Neuronal stem cell (in vitro differentiated cells): ENCODE measurements at regions not wholly inside any gene's neighbourhood (a gene's known extent, or its start where the extent isn't known, plus 50 kb on each side); places are given as distances from the start of the nearest gene placed in this dataset.
A peak's percentile ranks its signal among the peaks of the same experiment; 100 is the strongest.

ENCODE experiments used
- DNase-seq: peaks from one replicate; pipeline ENCODE4 v3.0.0-alpha.2; 2013; ENCODE audit warnings: low spot score
- H2AFZ ChIP-seq: one replicate; pipeline ENCODE4 v1.6.1; 2013; ENCODE audit warnings: mild to moderate bottlenecking, low read length, inconsistent platforms
- H2AK5ac ChIP-seq: 2 replicates; pipeline ENCODE4 v1.6.1; 2013; ENCODE audit warnings: low read depth, mild to moderate bottlenecking, inconsistent platforms, low read length, moderate library complexity, mixed read lengths
- H2BK120ac ChIP-seq: 2 replicates; pipeline ENCODE4 v1.6.1; 2013; ENCODE audit warnings: low read depth, mild to moderate bottlenecking, inconsistent platforms, low read length, moderate library complexity, mixed read lengths
- H2BK12ac ChIP-seq: one replicate; pipeline ENCODE4 v1.6.1; 2013; ENCODE audit warnings: low read length, inconsistent platforms
- H2BK15ac ChIP-seq: 2 replicates; pipeline ENCODE4 v1.6.1; 2013; ENCODE audit warnings: mild to moderate bottlenecking, low read length, inconsistent platforms, mixed read lengths
- H2BK5ac ChIP-seq: one replicate; pipeline ENCODE4 v1.6.1; 2013; ENCODE audit warnings: inconsistent platforms, mild to moderate bottlenecking, low read length, moderate library complexity
- H3K14ac ChIP-seq: one replicate; pipeline ENCODE4 v1.6.1; 2013; ENCODE audit warnings: low read length, inconsistent platforms
- H3K18ac ChIP-seq: 2 replicates; pipeline ENCODE4 v1.6.1; 2013; ENCODE audit warnings: low read length, inconsistent platforms
- H3K23ac ChIP-seq: 2 replicates; pipeline ENCODE4 v1.6.1; 2013; ENCODE audit warnings: low read depth, mild to moderate bottlenecking, mixed read lengths, low read length, inconsistent platforms; ENCODE audit not compliant: poor library complexity
- H3K27ac ChIP-seq: replicated peaks from 3 replicates; pipeline ENCODE4 v1.5.1; 2013; ENCODE audit warnings: low read length, inconsistent platforms
- H3K27me3 ChIP-seq, 3 experiments: 2 replicates each; pipeline ENCODE4 v1.6.1; 2013; ENCODE audit warnings: low read length in 3 of 3, mild to moderate bottlenecking in 2 of 3, inconsistent platforms in 1 of 3, low read depth in 1 of 3, mixed read lengths in 1 of 3, moderate library complexity in 1 of 3; ENCODE audit not compliant: control insufficient read depth in 3 of 3, insufficient read depth in 3 of 3
- H3K36me3 ChIP-seq, 2 donors: replicated peaks in 1 of 2; 2 replicates each; pipeline ENCODE4 v1.6.1; 2013; ENCODE audit warnings: low read length in 2 of 2; ENCODE audit not compliant: control insufficient read depth in 2 of 2, insufficient read depth in 2 of 2
- H3K4ac ChIP-seq: 2 replicates; pipeline ENCODE4 v1.6.1; 2013; ENCODE audit warnings: inconsistent platforms, mild to moderate bottlenecking, low read length, moderate library complexity
- H3K4me1 ChIP-seq, 2 donors: 1 replicate in 1 of 2; 2 replicates in 1 of 2; pipeline ENCODE4 v1.6.1; 2013; ENCODE audit warnings: low read length in 2 of 2, low read depth in 1 of 2; ENCODE audit not compliant: control insufficient read depth in 2 of 2, insufficient read depth in 1 of 2
- H3K4me2 ChIP-seq: one replicate; pipeline ENCODE4 v1.6.1; 2013; ENCODE audit warnings: mild to moderate bottlenecking, low read length, inconsistent platforms; ENCODE audit not compliant: insufficient read depth, poor library complexity, severe bottlenecking
- H3K4me3 ChIP-seq, 2 donors: 2 replicates each; pipeline ENCODE4 v1.5.1; 2013; ENCODE audit warnings: low read length in 2 of 2, mild to moderate bottlenecking in 2 of 2, inconsistent platforms in 1 of 2, moderate library complexity in 1 of 2
- H3K79me1 ChIP-seq: one replicate; pipeline ENCODE4 v1.6.1; 2013; ENCODE audit warnings: low read depth, mild to moderate bottlenecking, inconsistent platforms, low read length, moderate library complexity
- H3K9ac ChIP-seq: one replicate; pipeline ENCODE4 v1.6.1; 2013; ENCODE audit warnings: mild to moderate bottlenecking, low read depth, low read length, inconsistent platforms; ENCODE audit not compliant: poor library complexity
- H3K9me3 ChIP-seq, 2 donors: replicated peaks in 1 of 2; 2 replicates each; pipeline versions ENCODE3 to v1.6.1; 2013; ENCODE audit warnings: low read length in 2 of 2, mild to moderate bottlenecking in 2 of 2, inconsistent platforms in 1 of 2, low read depth in 1 of 2, mixed read lengths in 1 of 2, moderate library complexity in 1 of 2; ENCODE audit not compliant: control insufficient read depth in 2 of 2, insufficient read depth in 1 of 2
- H4K8ac ChIP-seq: one replicate; pipeline ENCODE4 v1.6.1; 2013; ENCODE audit warnings: low read depth, mild to moderate bottlenecking, inconsistent platforms, low read length, moderate library complexity
- H4K91ac ChIP-seq: one replicate; pipeline ENCODE4 v1.6.1; 2013; ENCODE audit warnings: low read length, low read depth, mild to moderate bottlenecking, inconsistent platforms; ENCODE audit not compliant: poor library complexity
- WGBS, 2 donors: extraction: QIAGEN DNeasy Blood & Tissue Kit; methylation state at CpG; one replicate each; pipeline ENCODE4 v1.1.7; 2013; ENCODE audit warnings: missing lambda C conversion rate in 2 of 2, mixed read lengths in 1 of 2; ENCODE audit not compliant: insufficient read length in 2 of 2, insufficient replicate concordance in 1 of 2; ENCODE audit errors: extremely low coverage in 2 of 2; 5-methylcytosine and 5-hydroxymethylcytosine counted together

DNA sequence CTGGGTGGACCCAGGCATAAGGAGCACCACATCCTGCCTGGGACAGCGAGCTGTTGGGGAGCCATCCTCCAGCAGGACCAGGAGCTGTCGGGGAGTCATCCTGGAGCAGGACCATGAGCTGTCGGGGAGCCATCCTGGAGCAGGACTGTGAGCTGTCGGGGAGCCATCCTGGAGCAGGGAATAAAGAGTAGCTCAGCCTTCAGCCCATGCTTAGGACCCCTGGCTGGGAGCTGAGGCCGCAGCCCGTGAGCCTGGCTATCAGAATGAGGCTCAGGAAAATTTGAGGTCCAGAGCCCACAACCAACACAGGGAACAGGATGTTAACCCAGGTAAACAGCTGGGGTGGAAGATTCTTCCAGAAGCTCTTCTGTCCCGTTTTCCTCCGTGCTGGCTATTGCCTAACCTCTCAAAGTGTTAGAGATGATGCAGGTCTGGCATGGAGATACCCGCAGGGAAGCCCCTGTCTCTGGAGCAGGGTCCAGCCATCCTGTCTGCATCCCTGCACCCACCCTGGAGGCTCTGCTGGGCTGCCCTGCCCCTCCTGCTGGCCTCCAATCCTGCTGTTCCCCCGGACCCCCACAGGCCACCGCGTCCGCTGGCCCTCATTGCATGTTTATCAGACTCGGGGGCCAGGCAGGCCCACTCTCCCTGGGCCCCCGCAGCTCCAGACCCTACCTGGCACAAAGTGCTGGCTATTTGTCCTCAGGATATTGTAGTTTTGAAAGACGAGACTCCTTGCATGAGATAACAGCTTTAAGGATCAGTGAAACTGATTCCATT is 243.5 kb upstream of the MYT1L start:
- DNase-seq: no peak
- WGBS, 2 donors: no CpG with 5 or more reads among the region's 16 CpGs
- no peak overlapping the region for H4K8ac ChIP-seq
- H3K18ac ChIP-seq: peak overlapping the region; percentile 25
- H3K4me1 ChIP-seq: no peaks in the 10 kb centered on the region
- H4K91ac ChIP-seq: no peak overlapping the region
- no peak overlapping the region for H3K9ac ChIP-seq
- no peak overlapping the region for H2BK12ac ChIP-seq
- peaks cover 0 to 2% (median 0%) of the 10 kb centered on the region in 3 experiments for H3K27me3 ChIP-seq
- H3K4me3 ChIP-seq: peak overlapping the region in 1 of 2 donors; percentile 74
- H3K36me3 ChIP-seq: peaks cover 0 to 4% of the 10 kb centered on the region in 2 donors
- H2AK5ac ChIP-seq: peak overlapping the region; percentile 90
- H3K9me3 ChIP-seq: peaks cover 0 to 14% of the 10 kb centered on the region in 2 donors
- no peak overlapping the region for H3K23ac ChIP-seq
- no peak overlapping the region for H2AFZ ChIP-seq
- no peak overlapping the region for H3K4ac ChIP-seq
- no peak overlapping the region for H2BK120ac ChIP-seq
- peak overlapping the region; percentile 40 for H3K14ac ChIP-seq
- no peak overlapping the region for H3K4me2 ChIP-seq
- H2BK15ac ChIP-seq: peak overlapping the region; percentile 75
- H2BK5ac ChIP-seq: no peak overlapping the region
- no peak overlapping the region for H3K27ac ChIP-seq
- H3K79me1 ChIP-seq: peaks cover 6% of the 10 kb centered on the region

DNA sequence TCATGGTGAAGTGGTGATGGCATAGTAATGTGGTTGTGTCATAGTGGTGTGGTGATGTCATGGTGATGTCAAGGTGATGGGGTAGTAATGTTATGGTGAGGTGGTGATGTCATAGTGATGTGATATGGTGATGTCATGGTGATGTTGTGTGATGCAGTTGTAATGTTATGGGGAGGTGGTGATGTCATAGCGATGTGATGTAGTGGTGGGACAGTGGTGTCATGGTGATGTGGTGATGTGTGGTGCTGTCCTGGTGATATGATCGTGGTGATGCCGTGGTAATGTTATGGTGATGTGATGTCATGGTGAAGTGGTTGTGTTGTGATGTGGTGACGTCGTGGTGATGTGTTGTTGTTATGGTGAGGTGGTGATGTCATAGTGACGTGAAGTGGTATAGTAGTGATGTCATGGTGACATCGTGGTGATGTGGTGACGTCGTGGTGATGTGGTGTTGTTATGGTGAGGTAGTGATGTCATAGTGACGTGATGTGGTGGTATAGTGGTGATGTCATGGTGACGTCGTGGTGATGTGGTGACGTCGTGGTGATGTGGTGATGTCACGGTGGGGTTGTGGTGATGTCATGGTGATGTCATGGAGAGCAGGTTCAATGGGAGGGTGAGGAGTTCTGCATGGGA is 242.7 kb upstream of the MYT1L start:
- Histone ChIP-seq H3K79me1 (peaks cover 6% of the 10 kb centered on the region), H3K23ac (no peak overlapping the region), H3K4me3 (peak overlapping the region in 1 of 2 donors; percentile 74), H3K27me3 (peaks cover 0 to 2% (median 0%) of the 10 kb centered on the region in 3 experiments), H2AK5ac (peak overlapping the region; percentile 90), H2BK15ac (no peak overlapping the region), H3K4me1 (no peaks in the 10 kb centered on the region), H3K27ac (no peak overlapping the region), H4K8ac (no peak overlapping the region), H2BK120ac (no peak overlapping the region), H2BK5ac (no peak overlapping the region), H3K14ac (peak overlapping the region; percentile 40), H3K4ac (no peak overlapping the region), H3K36me3 (peaks cover 0 to 4% of the 10 kb centered on the region in 2 donors), H2BK12ac (no peak overlapping the region), H3K18ac (no peak overlapping the region), H3K9me3 (peaks cover 0 to 14% of the 10 kb centered on the region in 2 donors), H3K9ac (peak overlapping the region; percentile 64), H4K91ac (no peak overlapping the region), H2AFZ (no peak overlapping the region), H3K4me2 (no peak overlapping the region)
- WGBS, 2 donors: 100% methylated on average over 6 to 14 of the region's 15 CpGs
- no peak for DNase-seq

DNA sequence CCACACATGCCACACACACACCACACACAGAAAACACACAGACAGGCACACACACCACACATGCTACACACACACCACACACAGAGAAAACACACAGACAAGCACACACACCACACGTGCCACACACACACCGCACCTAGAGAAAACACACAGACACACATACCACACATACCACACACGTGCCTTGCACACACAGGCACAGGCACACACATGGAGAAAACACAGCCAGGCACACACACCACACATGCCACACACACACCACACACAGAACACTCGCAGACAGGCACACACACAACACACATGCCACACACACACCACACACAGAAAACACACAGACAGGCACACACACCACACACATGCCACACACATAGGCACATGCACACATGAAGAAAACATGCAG is 242.1 kb upstream of the MYT1L start:
- no peak overlapping the region for H2BK120ac ChIP-seq
- no peak overlapping the region for H3K27ac ChIP-seq
- H3K4me3 ChIP-seq: peak overlapping the region in 1 of 2 donors; percentile 74
- H3K9ac ChIP-seq: peak overlapping the region; percentile 64
- peaks cover 0 to 4% of the 10 kb centered on the region in 2 donors for H3K36me3 ChIP-seq
- H2AFZ ChIP-seq: no peak overlapping the region
- peaks cover 0 to 14% of the 10 kb centered on the region in 2 donors for H3K9me3 ChIP-seq
- H2BK5ac ChIP-seq: no peak overlapping the region
- H2BK12ac ChIP-seq: peak overlapping the region; percentile 68
- peaks cover 0 to 2% (median 0%) of the 10 kb centered on the region in 3 experiments for H3K27me3 ChIP-seq
- no peak overlapping the region for H3K18ac ChIP-seq
- H3K14ac ChIP-seq: no peak overlapping the region
- no CpG with 5 or more reads among the region's 4 CpGs for WGBS, 2 donors
- no peaks in the 10 kb centered on the region for H3K4me1 ChIP-seq
- no peak for DNase-seq
- H4K8ac ChIP-seq: no peak overlapping the region
- H4K91ac ChIP-seq: no peak overlapping the region
- no peak overlapping the region for H2AK5ac ChIP-seq
- peak overlapping the region; percentile 95 for H3K23ac ChIP-seq
- no peak overlapping the region for H3K4ac ChIP-seq
- H3K4me2 ChIP-seq: no peak overlapping the region
- H2BK15ac ChIP-seq: no peak overlapping the region
- peaks cover 6% of the 10 kb centered on the region for H3K79me1 ChIP-seq
